ENCODE measurements at regions not wholly inside any gene's neighbourhood (a gene's known extent, or its start where the extent isn't known, plus 50 kb on each side); places are given as distances from the start of the nearest gene placed in this dataset.

DNA sequence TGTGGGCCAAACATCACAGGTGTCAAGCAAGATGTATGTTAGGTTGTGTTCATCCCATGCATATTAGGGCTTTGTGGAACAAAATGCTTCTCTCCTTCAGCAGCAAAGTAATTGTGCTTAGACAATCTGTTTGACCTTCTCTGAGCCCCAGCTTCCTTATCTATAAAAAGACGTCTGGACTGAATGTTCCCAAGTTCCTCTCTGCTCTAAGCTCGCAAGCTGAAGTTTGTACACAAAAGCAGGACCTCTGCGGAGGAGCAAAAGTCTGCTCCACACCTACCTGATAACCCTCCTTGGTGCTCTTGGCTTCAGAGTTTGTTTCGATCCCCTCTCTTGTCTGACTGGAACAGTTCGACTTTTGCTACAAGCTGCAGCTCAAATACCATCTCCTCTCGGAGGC is 95.7 kb upstream of the UBL3 start:
- peaks cover 0 to 10% (median 4%) of the 10 kb centered on the region in 4 experiments; a peak in 3 of 7 replicates for H3K27me3 ChIP-seq (replicated peaks in 1 of 4; ENCODE audit: control insufficient read depth in 3 of 4, extremely low read depth in 1 of 4, insufficient read depth in 3 of 4, low read length in 3 of 4)
- H3K23ac ChIP-seq (ENCODE audit: insufficient read length) = no peak overlapping the region
- H4K5ac ChIP-seq (ENCODE audit: insufficient read length, low read depth, low read length) = no peak overlapping the region
- ChIA-PET CTCF (ENCODE audit: partially characterized antibody) (interaction anchor here (0.8 kb wide), 1 partner anchor 18 kb away, joined by 3 read pairs; no protein-coding TSS in a partner anchor), POLR2A (ENCODE audit: partially characterized antibody) (no interaction called here)
- 93% methylated on average over 6 of the region's 6 CpGs; no CpG with 5 or more reads in 1 of the 2 experiments for WGBS, 2 experiments (ENCODE audit: extremely low coverage in 1 of 2, insufficient coverage in 1 of 2, insufficient read length in 1 of 2, insufficient replicate concordance in 2 of 2, low coverage in 1 of 2, low lambda C conversion rate in 2 of 2, missing lambda C conversion rate in 1 of 2)
- no peak overlapping the region for H3K56ac ChIP-seq (replicated peaks; ENCODE audit: insufficient read length, low read depth, low read length)
- DNase-seq (ENCODE audit: low read depth in 1 of 2, low spot score in 2 of 2) = no peak
- no peak overlapping the region for H2BK20ac ChIP-seq (ENCODE audit: low read length)
- H2BK15ac ChIP-seq (ENCODE audit: low read length) = no peak overlapping the region
- no peak overlapping the region for H3K4me2 ChIP-seq (ENCODE audit: insufficient read depth in 1 of 2, low read depth in 2 of 2, low read length in 2 of 2)
- no peak overlapping the region for H2AK5ac ChIP-seq (ENCODE audit: low read depth, low read length)
- H3K9me3 ChIP-seq (ENCODE audit: insufficient read depth in 2 of 2, low read depth in 1 of 2, low read length in 1 of 2) = no peaks in the 10 kb centered on the region
- no peak overlapping the region for H3K9ac ChIP-seq (replicated peaks in 1 of 4; ENCODE audit: extremely low read depth in 1 of 4, low read depth in 3 of 4, low read length in 3 of 4)
- H2BK120ac ChIP-seq (replicated peaks; ENCODE audit: low read depth, low read length) = no peak overlapping the region
- no peak overlapping the region for H2BK5ac ChIP-seq (ENCODE audit: low read depth, low read length)
- no peaks in the 10 kb centered on the region for H3K79me2 ChIP-seq (ENCODE audit: control insufficient read depth in 1 of 2, insufficient read depth in 2 of 2, low read length in 2 of 2)
- H4K20me1 ChIP-seq (replicated peaks in 1 of 2; ENCODE audit: control insufficient read depth in 1 of 2, insufficient read depth in 2 of 2, low read length in 2 of 2) = no peaks in the 10 kb centered on the region
- no peak overlapping the region; the same call in 1 of the 2 replicates for H2BK12ac ChIP-seq (ENCODE audit: low read depth, low read length)
- H2AFZ ChIP-seq (ENCODE audit: low read length) = no peak overlapping the region
- peaks cover 0 to 13% (median 8%) of the 10 kb centered on the region in 4 experiments; a peak in 6 of 7 replicates for H3K4me1 ChIP-seq (replicated peaks in 1 of 4; ENCODE audit: control insufficient read depth in 3 of 4, insufficient read depth in 4 of 4, low read length in 3 of 4)
- H3K4me3 ChIP-seq (ENCODE audit: extremely low read depth in 1 of 4, insufficient read depth in 2 of 4, low read depth in 3 of 4, low read length in 4 of 4) = no peak overlapping the region
- H3K23me2 ChIP-seq (ENCODE audit: low read depth, low read length) = no peaks in the 10 kb centered on the region
- H3K18ac ChIP-seq (ENCODE audit: extremely low read depth, low read length) = no peak overlapping the region
- H3K27ac ChIP-seq (ENCODE audit: low read depth, low read length) = no peak overlapping the region
- no peaks in the 10 kb centered on the region for H3K36me3 ChIP-seq (ENCODE audit: control insufficient read depth in 2 of 4, insufficient read depth in 4 of 4, low read length in 3 of 4)
- H3K79me1 ChIP-seq (ENCODE audit: low read depth, low read length) = no peaks in the 10 kb centered on the region
- H4K8ac ChIP-seq (ENCODE audit: extremely low read depth, insufficient read depth, low read length) = no peak overlapping the region
- FAIRE-seq = no peak
- H4K91ac ChIP-seq (replicated peaks; ENCODE audit: insufficient read length, low read length) = no peak overlapping the region
- no peak overlapping the region for H3K14ac ChIP-seq (ENCODE audit: insufficient read length)
- no peak overlapping the region for H3K4ac ChIP-seq (replicated peaks; ENCODE audit: insufficient read length, low read depth, low read length)
- TF ChIP-seq RFX5 (IDR thresholded peaks at IDR 0.05; ENCODE audit: borderline replicate concordance, low read depth, low read length) (no peak), GABPA (IDR thresholded peaks at IDR 0.05; ENCODE audit: borderline replicate concordance, insufficient read depth, low read length) (no peak), SP1 (IDR thresholded peaks at IDR 0.05; ENCODE audit: low read depth, low read length) (no peak), CBX8 (IDR thresholded peaks at IDR 0.05; ENCODE audit: borderline replicate concordance, low read depth, low read length) (no peak), JUN (IDR thresholded peaks at IDR 0.05; ENCODE audit: low read depth, low read length) (no peak), RNF2 (IDR thresholded peaks at IDR 0.05; ENCODE audit: borderline replicate concordance, low read depth, low read length, missing control alignments, poor library complexity, severe bottlenecking) (no peak), TBP (IDR thresholded peaks at IDR 0.05; ENCODE audit: low read depth, low read length) (no peak)
